ENCODE measurements at regions not wholly inside any gene's neighbourhood (a gene's known extent, or its start where the extent isn't known, plus 50 kb on each side); places are given as distances from the start of the nearest gene placed in this dataset.

DNA sequence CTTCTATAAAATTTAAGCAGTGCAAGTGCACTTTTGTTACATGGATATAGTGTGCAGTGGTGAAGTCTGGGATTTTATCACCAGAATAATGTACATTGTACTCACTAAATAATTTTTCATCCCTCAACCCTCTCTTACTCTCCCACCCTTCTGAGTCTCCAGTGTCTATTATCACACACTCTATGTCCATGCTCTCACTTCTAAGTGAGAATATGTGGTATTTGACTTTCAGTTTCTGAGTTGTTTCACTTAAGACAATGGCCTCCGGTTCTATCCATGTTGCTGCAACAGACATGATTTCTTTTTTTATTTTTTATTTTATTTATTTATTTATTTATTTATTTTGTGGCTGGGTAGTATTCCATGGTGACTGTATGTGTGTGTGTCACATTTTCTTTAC lies 855.9 kb upstream of the PHF14 start:
- H3K27ac Mint-ChIP-seq = no peak overlapping the region
- no peaks in the 10 kb centered on the region for H3K4me1 Mint-ChIP-seq

DNA sequence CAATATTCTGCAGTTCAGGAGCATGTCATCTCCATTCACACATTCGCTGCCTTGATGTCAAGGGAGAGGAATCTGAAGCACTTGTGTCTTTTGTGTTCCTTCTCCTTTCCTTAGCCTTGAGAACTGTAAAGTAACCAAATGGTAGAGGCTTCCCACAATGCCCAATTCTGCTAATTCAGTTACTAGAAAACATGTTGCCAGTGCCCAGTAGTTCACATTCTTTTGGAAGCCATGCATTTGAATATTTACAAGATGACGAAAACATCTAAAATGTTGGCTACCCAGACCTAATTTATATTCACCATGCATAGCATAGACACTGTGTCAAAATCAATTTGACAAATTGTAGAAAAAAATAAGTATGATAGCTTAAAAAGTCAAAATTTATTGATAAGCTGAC lies 852.7 kb upstream of the PHF14 start:
- no peak overlapping the region for H3K4me3 Mint-ChIP-seq
- H3K9me3 Mint-ChIP-seq = peaks cover 4% of the 10 kb centered on the region
- H3K27me3 Mint-ChIP-seq = no peaks in the 10 kb centered on the region
- DNase-seq = no peak
- no peaks in the 10 kb centered on the region for H3K36me3 Mint-ChIP-seq (ENCODE audit: low read depth)
- no peaks in the 10 kb centered on the region for H3K4me1 Mint-ChIP-seq
- no peak overlapping the region for H3K27ac Mint-ChIP-seq
- no peak for ATAC-seq

More for the DNA sequence above, 855.9 kb upstream of the PHF14 start:
- H3K4me3 Mint-ChIP-seq = no peak overlapping the region
- DNase-seq (no peak), ATAC-seq (no peak)
- H3K27me3 Mint-ChIP-seq = no peaks in the 10 kb centered on the region
- no peaks in the 10 kb centered on the region for H3K36me3 Mint-ChIP-seq (ENCODE audit: low read depth)
- peaks cover 4% of the 10 kb centered on the region for H3K9me3 Mint-ChIP-seq

DNA sequence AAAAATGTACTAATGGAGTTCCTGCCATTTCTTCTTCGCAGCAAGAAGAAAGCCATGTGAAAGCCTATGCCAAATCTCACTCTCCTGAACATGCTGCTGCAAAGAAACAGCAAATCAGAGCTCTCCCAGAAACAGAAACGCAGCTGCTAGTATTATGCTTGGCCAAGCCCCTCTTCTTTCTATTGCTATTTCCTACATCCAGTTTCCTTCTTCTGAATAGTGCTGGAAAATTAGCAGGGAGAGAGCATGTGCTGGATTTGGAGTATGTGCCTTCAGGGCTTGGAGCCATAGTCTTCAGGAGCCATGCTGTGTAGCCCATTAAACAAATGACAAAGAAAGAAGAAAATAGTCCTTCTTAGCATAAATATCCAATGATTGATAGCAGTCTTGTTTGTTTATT lies 852.0 kb upstream of the PHF14 start:
- H3K4me3 Mint-ChIP-seq = no peak overlapping the region
- H3K36me3 Mint-ChIP-seq (ENCODE audit: low read depth) = no peaks in the 10 kb centered on the region
- ATAC-seq (no peak), DNase-seq (no peak)
- no peaks in the 10 kb centered on the region for H3K27me3 Mint-ChIP-seq
- peaks cover 4% of the 10 kb centered on the region for H3K9me3 Mint-ChIP-seq
- no peak overlapping the region for H3K27ac Mint-ChIP-seq
- H3K4me1 Mint-ChIP-seq = no peaks in the 10 kb centered on the region

DNA sequence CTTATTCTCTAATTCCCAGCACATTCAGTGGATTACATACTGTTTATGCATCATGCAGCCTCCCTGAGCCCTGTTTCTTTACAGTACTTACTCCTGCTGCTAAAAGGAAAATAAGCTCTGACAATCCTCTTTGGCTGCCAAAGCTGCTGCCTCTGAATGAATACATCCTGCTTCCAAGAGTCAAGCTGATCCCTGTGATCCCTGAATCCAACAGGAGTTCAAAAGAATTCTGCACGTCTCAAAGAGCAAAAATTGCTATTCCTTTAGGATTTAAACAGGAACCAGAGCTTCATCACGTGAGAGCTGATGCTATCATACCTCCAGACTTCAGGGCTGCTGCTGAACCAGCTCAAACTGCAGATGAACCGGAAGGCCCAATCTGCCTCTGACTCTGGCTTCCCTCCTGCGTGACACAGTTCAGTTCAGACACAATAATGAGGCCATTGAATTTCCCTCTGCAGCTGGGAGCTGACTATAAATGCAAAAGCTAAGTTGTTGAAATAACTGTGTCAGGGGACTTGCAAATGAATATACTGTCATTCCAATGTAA lies 851.0 kb upstream of the PHF14 start:
- DNase-seq (no peak), ATAC-seq (no peak)
- H3K27ac Mint-ChIP-seq = no peak overlapping the region
- H3K36me3 Mint-ChIP-seq (ENCODE audit: low read depth) = no peaks in the 10 kb centered on the region
- peaks cover 4% of the 10 kb centered on the region for H3K9me3 Mint-ChIP-seq
- H3K4me1 Mint-ChIP-seq = no peaks in the 10 kb centered on the region
- no peak overlapping the region for H3K4me3 Mint-ChIP-seq
- H3K27me3 Mint-ChIP-seq = no peaks in the 10 kb centered on the region

DNA sequence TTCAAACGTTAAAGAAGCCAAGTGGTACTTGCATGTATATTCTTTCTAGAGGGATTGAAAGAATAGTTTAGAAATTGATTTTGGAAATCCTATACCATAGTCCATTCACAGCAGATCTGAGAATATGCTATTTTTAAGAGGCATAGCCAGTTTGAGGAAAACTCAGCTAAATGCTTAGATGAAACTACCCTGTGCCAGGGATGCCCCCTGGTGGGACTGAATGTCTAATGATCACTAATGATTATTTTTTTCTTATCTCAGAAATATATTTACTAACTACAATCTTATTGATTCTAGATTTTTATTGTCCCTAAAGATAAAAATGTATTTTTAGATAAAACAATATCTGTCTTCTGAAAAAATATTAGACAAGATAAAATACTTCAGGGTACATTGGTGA lies 844.9 kb upstream of the PHF14 start:
- ATAC-seq (no peak), DNase-seq (no peak)
- Mint-ChIP-seq H3K27me3 (no peaks in the 10 kb centered on the region), H3K4me1 (no peaks in the 10 kb centered on the region), H3K9me3 (peaks cover 5% of the 10 kb centered on the region), H3K36me3 (ENCODE audit: low read depth) (no peaks in the 10 kb centered on the region), H3K27ac (no peak overlapping the region), H3K4me3 (no peak overlapping the region)

DNA sequence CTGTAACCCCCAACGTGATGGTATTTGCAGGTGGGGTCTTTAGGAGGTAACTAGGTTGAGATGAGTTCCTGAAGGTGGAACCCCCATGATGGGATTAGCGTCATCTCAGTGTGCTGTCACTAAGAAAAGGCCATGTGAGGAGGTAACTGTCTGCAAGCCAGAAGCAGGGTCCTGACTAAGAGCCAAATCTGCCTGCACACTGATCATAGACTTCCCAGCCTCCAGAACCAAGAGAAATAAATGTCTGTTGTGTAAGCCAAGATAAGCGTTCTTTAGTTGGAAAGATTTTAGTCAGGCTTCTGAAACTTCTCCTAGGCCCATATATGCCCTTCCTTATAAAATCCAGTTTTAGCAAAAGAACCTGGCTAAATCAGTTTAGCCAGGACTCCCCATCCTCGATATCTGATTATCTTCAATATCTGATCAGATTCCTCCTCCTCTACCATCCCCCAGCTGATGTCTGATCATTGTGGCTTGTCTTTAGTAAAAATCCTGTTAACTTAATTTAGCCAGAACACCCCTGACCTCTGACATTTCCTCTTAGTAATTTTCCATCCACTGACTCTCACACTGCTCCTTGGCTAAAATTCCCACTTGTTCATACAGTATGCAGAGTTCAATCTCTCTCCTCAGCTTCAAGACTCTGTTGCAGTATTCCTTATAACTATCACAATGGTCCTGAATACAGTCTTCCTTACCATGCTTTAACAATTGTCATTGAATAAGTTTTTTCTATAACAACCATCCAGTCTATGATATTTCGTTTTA lies 835.4 kb upstream of the PHF14 start:
- ATAC-seq (no peak), DNase-seq (no peak)
- no peaks in the 10 kb centered on the region for H3K9me3 Mint-ChIP-seq
- H3K27ac Mint-ChIP-seq = no peak overlapping the region
- H3K4me3 Mint-ChIP-seq = no peak overlapping the region
- no peaks in the 10 kb centered on the region for H3K4me1 Mint-ChIP-seq
- no peaks in the 10 kb centered on the region for H3K27me3 Mint-ChIP-seq
- no peaks in the 10 kb centered on the region for H3K36me3 Mint-ChIP-seq (ENCODE audit: low read depth)

DNA sequence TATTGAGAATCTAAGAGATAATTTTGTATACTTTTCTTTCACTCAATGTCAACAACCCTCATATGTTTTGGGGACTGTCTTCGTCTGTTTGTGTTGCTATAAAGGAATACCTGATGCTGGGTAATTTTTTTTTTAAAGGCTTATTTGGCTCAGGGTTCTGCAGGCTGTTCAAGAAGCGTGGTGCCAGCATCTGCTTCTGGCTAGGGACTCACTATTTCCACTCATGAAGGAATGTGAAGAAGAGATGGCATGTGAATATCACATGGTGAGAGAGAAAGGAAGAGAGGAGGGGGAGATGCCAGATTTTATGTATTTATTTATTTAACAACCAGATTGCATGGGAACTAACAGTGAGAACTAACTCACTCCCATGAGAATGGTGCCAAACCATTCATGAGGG lies 827.4 kb upstream of the PHF14 start:
- ATAC-seq (no peak), DNase-seq (no peak)
- no peak overlapping the region for H3K4me3 Mint-ChIP-seq
- H3K9me3 Mint-ChIP-seq = peaks cover under 1% of the 10 kb centered on the region
- no peaks in the 10 kb centered on the region for H3K27me3 Mint-ChIP-seq
- H3K36me3 Mint-ChIP-seq (ENCODE audit: low read depth) = no peaks in the 10 kb centered on the region
- H3K4me1 Mint-ChIP-seq = no peaks in the 10 kb centered on the region
- H3K27ac Mint-ChIP-seq = no peak overlapping the region

DNA sequence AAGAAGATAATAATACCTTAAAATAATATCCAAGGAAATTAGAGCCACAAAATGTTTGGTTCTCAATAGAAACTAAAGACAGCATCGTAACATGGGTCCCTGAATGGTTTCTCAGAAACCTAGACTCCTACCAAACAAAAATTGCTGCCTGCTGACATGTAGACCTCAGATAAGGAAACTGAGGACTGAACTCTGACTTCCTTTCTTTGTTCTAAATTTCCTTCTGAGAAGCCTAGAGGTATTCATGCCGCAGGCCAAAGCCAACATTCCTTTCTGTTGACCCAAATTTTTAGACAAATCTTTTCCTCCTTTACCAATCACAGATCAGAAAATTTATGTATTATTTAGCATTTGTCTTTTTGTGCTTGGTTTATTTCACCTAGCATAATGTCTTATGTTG lies 816.7 kb upstream of the PHF14 start:
- no peaks in the 10 kb centered on the region for H3K36me3 Mint-ChIP-seq (ENCODE audit: low read depth)
- DNase-seq (no peak), ATAC-seq (no peak)
- H3K4me1 Mint-ChIP-seq = no peaks in the 10 kb centered on the region
- peaks cover 1% of the 10 kb centered on the region for H3K9me3 Mint-ChIP-seq
- H3K27ac Mint-ChIP-seq = no peak overlapping the region
- H3K27me3 Mint-ChIP-seq = no peaks in the 10 kb centered on the region
- H3K4me3 Mint-ChIP-seq = no peak overlapping the region

DNA sequence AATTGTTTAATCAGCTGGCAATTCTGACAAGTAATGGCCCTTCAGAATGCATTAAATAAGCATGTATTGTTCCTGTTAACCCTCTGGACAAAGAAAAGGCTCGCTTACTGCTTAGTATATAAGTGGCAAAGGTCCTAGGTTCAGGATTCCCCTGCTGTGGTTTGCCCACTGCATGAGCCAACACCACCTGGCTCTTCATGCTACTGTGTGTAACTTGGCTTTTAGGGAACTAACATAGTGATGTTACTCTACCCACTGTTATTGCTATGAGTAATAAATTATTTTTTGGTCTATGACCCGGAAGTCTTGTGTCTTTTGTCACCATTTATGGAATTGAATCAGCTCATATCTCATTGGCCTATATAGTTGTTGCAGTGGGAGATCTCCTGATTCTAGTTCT lies 791.7 kb upstream of the PHF14 start:
- ATAC-seq (no peak), DNase-seq (no peak)
- H3K4me1 Mint-ChIP-seq = no peaks in the 10 kb centered on the region
- peaks cover 7% of the 10 kb centered on the region for H3K9me3 Mint-ChIP-seq
- H3K4me3 Mint-ChIP-seq = no peak overlapping the region
- H3K27me3 Mint-ChIP-seq = no peaks in the 10 kb centered on the region
- H3K27ac Mint-ChIP-seq = no peak overlapping the region
- no peaks in the 10 kb centered on the region for H3K36me3 Mint-ChIP-seq (ENCODE audit: low read depth)

DNA sequence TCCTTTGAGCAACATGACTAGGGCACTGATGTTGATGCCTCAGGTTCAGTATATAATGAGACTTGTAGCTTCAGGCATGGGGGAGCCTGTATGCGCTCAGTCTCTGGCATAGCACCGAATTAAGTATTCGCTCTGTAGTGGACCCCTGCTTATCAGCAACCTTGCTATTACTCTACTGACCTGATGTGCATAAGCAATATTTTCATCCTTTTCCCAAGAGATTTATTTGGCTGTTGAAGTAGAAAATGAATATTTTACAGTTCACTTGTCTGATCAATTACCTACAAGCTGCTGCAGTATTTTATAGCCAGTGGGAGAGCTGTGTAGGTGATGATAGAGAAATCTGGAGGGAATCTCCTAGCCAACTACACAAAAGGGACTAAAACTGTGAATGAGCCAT lies 781.6 kb upstream of the PHF14 start:
- no peak for DNase-seq
- Mint-ChIP-seq H3K4me3 (no peak overlapping the region), H3K4me1 (no peaks in the 10 kb centered on the region), H3K27me3 (no peaks in the 10 kb centered on the region), H3K27ac (no peak overlapping the region), H3K9me3 (peaks cover 5% of the 10 kb centered on the region), H3K36me3 (ENCODE audit: low read depth) (no peaks in the 10 kb centered on the region)
- ATAC-seq = no peak

DNA sequence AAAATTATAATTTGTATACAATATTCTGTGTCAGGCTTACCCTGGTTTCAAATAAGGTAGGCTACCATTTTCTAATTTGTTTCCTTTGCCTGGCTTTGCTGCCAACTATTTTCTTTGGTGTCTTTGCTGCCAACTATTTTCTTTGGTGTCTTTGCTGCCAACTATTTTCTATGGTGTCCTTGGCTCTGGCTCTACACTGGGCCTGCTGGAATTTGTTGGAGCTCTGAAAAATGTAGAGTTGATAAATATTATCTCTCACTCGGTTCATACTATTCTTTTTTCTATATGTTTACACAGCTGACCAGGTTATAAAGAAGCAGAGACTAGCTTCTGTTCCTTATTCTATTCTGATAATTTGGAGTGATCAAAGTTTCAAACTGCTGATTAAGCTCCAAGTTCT lies 768.0 kb upstream of the PHF14 start:
- Mint-ChIP-seq H3K36me3 (ENCODE audit: low read depth) (no peaks in the 10 kb centered on the region), H3K4me3 (no peak overlapping the region), H3K27me3 (no peaks in the 10 kb centered on the region), H3K9me3 (no peaks in the 10 kb centered on the region), H3K4me1 (no peaks in the 10 kb centered on the region), H3K27ac (no peak overlapping the region)
- no peak for DNase-seq
- no peak for ATAC-seq

DNA sequence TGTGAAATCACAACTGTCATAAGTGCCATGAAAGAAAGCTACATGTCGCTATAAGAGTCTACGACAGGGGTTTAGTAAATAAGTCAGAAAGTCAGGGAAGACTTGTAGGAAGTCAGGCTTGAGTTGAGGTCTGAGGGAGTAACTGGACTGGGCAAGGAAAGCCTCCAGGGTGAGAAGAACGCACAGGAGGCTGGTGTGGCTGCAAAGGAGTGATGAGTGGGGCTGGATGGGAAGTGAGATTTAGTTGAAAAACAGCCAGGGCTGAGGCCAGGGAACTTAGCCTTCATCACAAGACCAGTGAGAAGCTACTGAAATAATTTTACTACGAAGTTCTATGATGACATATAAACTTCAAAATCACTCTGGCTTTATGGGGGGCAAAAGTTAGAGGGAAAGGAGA lies 763.7 kb upstream of the PHF14 start:
- Mint-ChIP-seq H3K36me3 (ENCODE audit: low read depth) (no peaks in the 10 kb centered on the region), H3K4me3 (no peak overlapping the region), H3K4me1 (no peaks in the 10 kb centered on the region), H3K27me3 (no peaks in the 10 kb centered on the region), H3K9me3 (peaks cover 6% of the 10 kb centered on the region), H3K27ac (no peak overlapping the region)
- no peak for ATAC-seq
- no peak for DNase-seq

DNA sequence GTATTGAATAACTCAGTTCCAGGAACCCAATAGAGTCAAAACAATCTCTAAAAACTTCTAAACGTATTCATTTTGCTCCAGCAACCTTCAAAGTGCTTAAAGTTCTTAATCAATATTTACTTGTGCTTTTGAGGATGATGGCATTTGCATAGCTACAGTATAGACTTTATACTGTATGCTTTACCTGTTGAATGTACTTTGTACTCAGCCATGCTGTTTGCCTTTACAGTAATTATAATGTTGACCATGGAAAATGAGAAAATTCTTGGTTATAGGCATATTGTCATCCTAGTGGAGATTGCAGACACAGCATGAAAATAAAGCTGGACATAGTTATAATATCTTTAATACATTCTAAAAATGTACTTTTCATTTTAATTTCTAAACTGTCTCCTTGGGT lies 762.7 kb upstream of the PHF14 start:
- ATAC-seq (no peak), DNase-seq (no peak)
- H3K27ac Mint-ChIP-seq = no peak overlapping the region
- H3K4me1 Mint-ChIP-seq = no peaks in the 10 kb centered on the region
- H3K27me3 Mint-ChIP-seq = no peaks in the 10 kb centered on the region
- no peaks in the 10 kb centered on the region for H3K36me3 Mint-ChIP-seq (ENCODE audit: low read depth)
- no peak overlapping the region for H3K4me3 Mint-ChIP-seq
- peaks cover 10% of the 10 kb centered on the region for H3K9me3 Mint-ChIP-seq

DNA sequence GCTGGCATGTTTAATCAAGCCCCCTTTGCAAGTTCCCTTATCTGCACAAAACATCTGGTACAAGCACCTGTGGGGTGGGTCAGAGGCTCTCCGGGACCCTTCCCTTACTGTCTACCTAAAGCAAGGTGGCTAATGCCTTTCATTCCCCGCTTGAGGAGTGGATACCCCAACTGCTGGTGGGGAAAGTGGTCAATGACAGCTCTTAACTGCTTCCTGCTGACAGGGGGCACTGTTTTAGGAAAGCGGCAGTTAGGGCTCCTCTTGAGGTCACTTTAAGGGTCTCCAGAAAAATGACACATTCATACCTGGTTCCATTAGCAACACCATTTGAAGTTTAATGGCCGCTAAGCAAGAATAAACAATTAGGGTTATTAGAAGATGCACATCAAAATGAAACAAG lies 761.8 kb upstream of the PHF14 start:
- ATAC-seq (no peak), DNase-seq (no peak)
- Mint-ChIP-seq H3K36me3 (ENCODE audit: low read depth) (no peaks in the 10 kb centered on the region), H3K4me1 (no peaks in the 10 kb centered on the region), H3K4me3 (no peak overlapping the region), H3K27me3 (no peaks in the 10 kb centered on the region), H3K9me3 (peaks cover 14% of the 10 kb centered on the region), H3K27ac (no peak overlapping the region)

DNA sequence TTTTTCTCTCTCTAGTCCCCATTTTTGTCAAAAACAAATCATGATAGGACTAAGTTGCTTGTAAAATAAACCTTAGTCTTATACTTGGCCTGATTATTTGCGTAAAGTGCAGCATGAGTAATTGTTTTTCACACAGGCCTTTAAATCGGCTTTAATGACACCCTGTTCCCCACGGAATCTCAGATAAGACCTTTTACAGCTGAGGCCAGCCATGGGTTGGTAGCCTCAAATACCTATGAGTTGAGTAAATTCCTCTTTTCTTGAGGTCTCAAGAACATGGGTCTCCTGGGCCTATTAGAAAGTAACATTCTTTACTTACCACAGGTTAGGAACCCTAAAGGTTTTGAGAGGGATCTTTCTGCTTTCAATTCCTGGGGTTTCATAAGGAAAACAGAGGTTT lies 761.0 kb upstream of the PHF14 start:
- Mint-ChIP-seq H3K9me3 (peaks cover 14% of the 10 kb centered on the region), H3K4me1 (no peaks in the 10 kb centered on the region), H3K27ac (no peak overlapping the region), H3K36me3 (ENCODE audit: low read depth) (no peaks in the 10 kb centered on the region), H3K27me3 (no peaks in the 10 kb centered on the region), H3K4me3 (no peak overlapping the region)
- ATAC-seq (no peak), DNase-seq (no peak)

DNA sequence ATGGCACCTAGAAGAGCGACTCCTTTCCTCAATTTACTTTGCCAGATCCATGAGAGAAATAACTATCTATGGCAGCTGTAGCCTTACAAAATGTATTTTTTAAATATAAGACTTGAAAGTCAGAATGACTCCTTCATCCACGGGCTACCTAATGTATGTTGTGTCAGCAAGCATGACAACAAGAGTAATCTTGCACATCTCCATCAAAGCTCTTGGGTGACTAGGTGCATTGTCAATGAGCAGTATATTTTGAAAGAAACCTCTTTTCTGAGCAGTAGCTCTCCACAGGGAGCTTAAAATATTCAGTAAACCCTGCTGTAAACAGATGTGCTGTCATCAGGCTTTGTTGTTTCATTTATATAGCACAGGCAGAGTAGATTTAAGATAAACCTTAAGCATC lies 757.2 kb upstream of the PHF14 start:
- DNase-seq (no peak), ATAC-seq (no peak)
- H3K27ac Mint-ChIP-seq = no peak overlapping the region
- H3K9me3 Mint-ChIP-seq = peaks cover 14% of the 10 kb centered on the region
- H3K4me3 Mint-ChIP-seq = no peak overlapping the region
- no peaks in the 10 kb centered on the region for H3K4me1 Mint-ChIP-seq
- no peaks in the 10 kb centered on the region for H3K36me3 Mint-ChIP-seq (ENCODE audit: low read depth)
- no peaks in the 10 kb centered on the region for H3K27me3 Mint-ChIP-seq
